ENCODE measurements at regions not wholly inside any gene's neighbourhood (a gene's known extent, or its start where the extent isn't known, plus 50 kb on each side); places are given as distances from the start of the nearest gene placed in this dataset.

GRCh38 chr15:94677202-94677790 lies 445.9 kb downstream of the MCTP2 start:
- H3K36me3 Mint-ChIP-seq (ENCODE audit: low read depth): no peaks in the 10 kb centered on the region
- peaks cover 72% of the 10 kb centered on the region for H3K27me3 Mint-ChIP-seq (ENCODE audit: low read depth)
- no peaks in the 10 kb centered on the region for H3K4me1 Mint-ChIP-seq (ENCODE audit: low read depth)
- H3K27ac Mint-ChIP-seq: no peak overlapping the region
- no peaks in the 10 kb centered on the region for H3K9me3 Mint-ChIP-seq
- H3K4me3 Mint-ChIP-seq: no peak overlapping the region

DNA sequence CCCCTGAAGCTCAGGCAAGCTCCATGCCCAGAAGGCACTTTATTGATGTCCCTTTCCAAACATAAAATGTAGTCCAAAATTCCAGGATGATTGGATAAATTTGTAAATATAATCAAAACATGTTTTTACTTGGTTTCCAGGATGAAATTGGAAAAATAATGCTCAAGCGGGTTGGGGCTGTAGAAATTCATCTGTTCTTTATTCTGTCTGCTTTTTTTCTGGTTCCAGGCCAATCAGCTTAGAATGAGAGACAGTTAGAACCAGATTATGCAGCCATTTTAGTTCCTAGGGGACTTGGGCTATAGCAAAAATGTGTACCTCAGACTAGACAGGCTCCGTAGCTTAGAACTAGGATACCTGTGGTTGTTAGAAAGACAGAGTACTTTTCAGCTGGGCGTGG lies 450.8 kb downstream of the MCTP2 start:
- Mint-ChIP-seq H3K4me3 (no peak overlapping the region), H3K4me1 (ENCODE audit: low read depth) (no peaks in the 10 kb centered on the region), H3K9me3 (no peaks in the 10 kb centered on the region), H3K36me3 (ENCODE audit: low read depth) (no peaks in the 10 kb centered on the region), H3K27ac (no peak overlapping the region), H3K27me3 (ENCODE audit: low read depth) (peaks cover 42% of the 10 kb centered on the region)

- Mint-ChIP-seq H3K4me1 (ENCODE audit: low read depth) (no peaks in the 10 kb centered on the region), H3K27ac (no peak overlapping the region), H3K36me3 (ENCODE audit: low read depth) (no peaks in the 10 kb centered on the region), H3K9me3 (no peaks in the 10 kb centered on the region), H3K27me3 (ENCODE audit: low read depth) (peaks cover 36% of the 10 kb centered on the region), H3K4me3 (no peak overlapping the region)
These were observed 452.5 kb downstream of the MCTP2 start for GRCh38 chr15:94683902-94684301.

GRCh38 chr15:94691169-94691568 lies 459.8 kb downstream of the MCTP2 start:
- Mint-ChIP-seq H3K4me3 (no peak overlapping the region), H3K27ac (no peak overlapping the region), H3K36me3 (ENCODE audit: low read depth) (no peaks in the 10 kb centered on the region), H3K27me3 (ENCODE audit: low read depth) (peaks cover 27% of the 10 kb centered on the region), H3K4me1 (ENCODE audit: low read depth) (no peaks in the 10 kb centered on the region), H3K9me3 (no peaks in the 10 kb centered on the region)

- no peak overlapping the region for H3K27ac Mint-ChIP-seq
- no peaks in the 10 kb centered on the region for H3K36me3 Mint-ChIP-seq (ENCODE audit: low read depth)
- H3K4me1 Mint-ChIP-seq (ENCODE audit: low read depth): no peaks in the 10 kb centered on the region
- H3K27me3 Mint-ChIP-seq (ENCODE audit: low read depth): peaks cover 20% of the 10 kb centered on the region
- H3K4me3 Mint-ChIP-seq: no peak overlapping the region
- H3K9me3 Mint-ChIP-seq: no peaks in the 10 kb centered on the region
These were observed 461.3 kb downstream of the MCTP2 start for GRCh38 chr15:94692710-94693109.

DNA sequence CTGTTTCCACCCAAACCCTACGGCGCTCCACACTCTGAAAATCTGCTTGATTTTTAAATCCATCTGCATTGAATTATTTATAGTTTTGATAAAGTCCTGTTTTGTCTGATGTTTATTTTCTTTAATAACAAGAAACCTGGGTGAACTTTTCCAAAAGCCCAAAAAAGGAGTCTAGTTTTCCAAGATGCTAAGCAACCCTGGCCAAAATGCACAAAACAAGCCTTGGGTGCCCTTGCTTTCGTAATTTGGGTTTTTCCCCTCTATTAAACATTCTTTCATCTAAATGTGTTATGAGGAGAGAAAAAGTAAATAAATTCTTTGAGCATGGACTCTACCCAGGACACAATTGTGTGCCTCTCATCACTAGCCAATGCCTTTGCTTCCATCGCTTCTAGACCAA lies 468.9 kb downstream of the MCTP2 start:
- H3K27ac Mint-ChIP-seq: no peak overlapping the region
- no peak overlapping the region for H3K4me3 Mint-ChIP-seq
- H3K9me3 Mint-ChIP-seq: no peaks in the 10 kb centered on the region
- H3K36me3 Mint-ChIP-seq (ENCODE audit: low read depth): no peaks in the 10 kb centered on the region
- H3K27me3 Mint-ChIP-seq (ENCODE audit: low read depth): peaks cover 16% of the 10 kb centered on the region
- H3K4me1 Mint-ChIP-seq (ENCODE audit: low read depth): no peaks in the 10 kb centered on the region

DNA sequence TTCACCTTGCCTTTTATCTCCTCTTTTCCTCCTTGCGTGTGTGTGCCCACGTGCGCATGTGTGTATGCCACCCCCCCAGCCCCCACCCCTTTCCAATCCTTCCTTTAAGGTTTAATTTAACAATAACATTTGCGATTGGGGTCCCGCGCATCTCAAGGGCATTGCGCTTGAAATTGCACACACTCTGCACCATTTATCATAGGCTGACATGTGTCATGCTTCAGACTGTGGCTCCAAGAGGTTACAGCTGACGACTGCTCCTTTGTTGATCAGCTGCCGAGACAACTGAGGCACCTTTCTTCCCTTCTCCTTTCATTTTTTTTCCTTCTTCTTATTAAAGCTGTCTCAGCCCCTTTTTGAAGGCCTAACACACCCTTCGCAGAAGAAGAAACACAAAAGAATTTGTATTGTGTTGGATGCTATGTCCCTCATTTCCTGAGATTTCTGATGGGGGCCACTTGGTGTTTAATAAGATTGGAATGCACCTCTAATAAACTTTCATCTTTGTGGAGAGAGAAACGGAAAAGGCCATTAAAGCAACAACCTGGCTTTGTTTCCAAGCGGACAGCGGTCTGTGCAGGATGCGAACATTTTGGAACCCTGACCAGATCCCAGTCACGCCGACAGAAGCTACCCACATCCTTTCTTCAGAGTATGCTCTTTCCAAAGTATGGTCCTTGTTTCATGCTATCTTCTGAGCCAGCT lies 470.1 kb downstream of the MCTP2 start:
- Mint-ChIP-seq H3K36me3 (ENCODE audit: low read depth) (no peaks in the 10 kb centered on the region), H3K9me3 (no peaks in the 10 kb centered on the region), H3K27ac (no peak overlapping the region), H3K4me1 (ENCODE audit: low read depth) (no peaks in the 10 kb centered on the region), H3K27me3 (ENCODE audit: low read depth) (peaks cover 12% of the 10 kb centered on the region), H3K4me3 (no peak overlapping the region)

- H3K4me3 Mint-ChIP-seq: no peak overlapping the region
- no peaks in the 10 kb centered on the region for H3K9me3 Mint-ChIP-seq
- peaks cover 15% of the 10 kb centered on the region for H3K27me3 Mint-ChIP-seq (ENCODE audit: low read depth)
- no peaks in the 10 kb centered on the region for H3K4me1 Mint-ChIP-seq (ENCODE audit: low read depth)
- no peak overlapping the region for H3K27ac Mint-ChIP-seq
- no peaks in the 10 kb centered on the region for H3K36me3 Mint-ChIP-seq (ENCODE audit: low read depth)
These were observed 472.2 kb downstream of the MCTP2 start for GRCh38 chr15:94703596-94703995.

GRCh38 chr15:94704421-94704820 lies 473.1 kb downstream of the MCTP2 start:
- Mint-ChIP-seq H3K4me1 (ENCODE audit: low read depth) (no peaks in the 10 kb centered on the region), H3K9me3 (no peaks in the 10 kb centered on the region), H3K36me3 (ENCODE audit: low read depth) (no peaks in the 10 kb centered on the region)

DNA sequence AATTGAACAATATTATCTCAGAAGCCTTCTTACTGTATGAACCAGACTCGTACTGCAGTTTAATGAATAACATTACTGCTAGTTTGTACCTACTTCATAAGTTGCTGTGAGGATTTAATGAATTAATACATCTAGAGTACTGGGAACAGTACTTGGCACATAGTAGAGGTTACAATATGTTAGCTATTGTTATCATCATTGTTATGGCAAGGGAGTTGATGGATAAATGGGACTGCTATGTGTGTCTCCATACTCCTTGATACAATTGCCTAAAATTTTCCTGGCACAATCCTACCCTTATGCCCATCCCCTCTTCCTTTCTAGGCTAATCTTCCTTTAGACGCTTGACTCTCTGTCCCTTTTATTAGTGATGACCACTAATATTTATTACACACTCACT lies 473.6 kb downstream of the MCTP2 start:
- no peaks in the 10 kb centered on the region for H3K4me1 Mint-ChIP-seq (ENCODE audit: low read depth)
- H3K4me3 Mint-ChIP-seq: no peak overlapping the region
- H3K27me3 Mint-ChIP-seq (ENCODE audit: low read depth): peaks cover 15% of the 10 kb centered on the region
- no peaks in the 10 kb centered on the region for H3K36me3 Mint-ChIP-seq (ENCODE audit: low read depth)
- H3K9me3 Mint-ChIP-seq: no peaks in the 10 kb centered on the region
- H3K27ac Mint-ChIP-seq: no peak overlapping the region

More at GRCh38 chr15:94704421-94704820, 473.1 kb downstream of the MCTP2 start:
- Mint-ChIP-seq H3K4me3 (no peak overlapping the region), H3K27ac (no peak overlapping the region), H3K27me3 (ENCODE audit: low read depth) (peaks cover 15% of the 10 kb centered on the region)

GRCh38 chr15:94709319-94709718 lies 478.0 kb downstream of the MCTP2 start:
- H3K27ac Mint-ChIP-seq: no peak overlapping the region
- H3K36me3 Mint-ChIP-seq (ENCODE audit: low read depth): no peaks in the 10 kb centered on the region
- H3K9me3 Mint-ChIP-seq: no peaks in the 10 kb centered on the region
- peaks cover 14% of the 10 kb centered on the region for H3K27me3 Mint-ChIP-seq (ENCODE audit: low read depth)
- no peak overlapping the region for H3K4me3 Mint-ChIP-seq
- no peaks in the 10 kb centered on the region for H3K4me1 Mint-ChIP-seq (ENCODE audit: low read depth)

DNA sequence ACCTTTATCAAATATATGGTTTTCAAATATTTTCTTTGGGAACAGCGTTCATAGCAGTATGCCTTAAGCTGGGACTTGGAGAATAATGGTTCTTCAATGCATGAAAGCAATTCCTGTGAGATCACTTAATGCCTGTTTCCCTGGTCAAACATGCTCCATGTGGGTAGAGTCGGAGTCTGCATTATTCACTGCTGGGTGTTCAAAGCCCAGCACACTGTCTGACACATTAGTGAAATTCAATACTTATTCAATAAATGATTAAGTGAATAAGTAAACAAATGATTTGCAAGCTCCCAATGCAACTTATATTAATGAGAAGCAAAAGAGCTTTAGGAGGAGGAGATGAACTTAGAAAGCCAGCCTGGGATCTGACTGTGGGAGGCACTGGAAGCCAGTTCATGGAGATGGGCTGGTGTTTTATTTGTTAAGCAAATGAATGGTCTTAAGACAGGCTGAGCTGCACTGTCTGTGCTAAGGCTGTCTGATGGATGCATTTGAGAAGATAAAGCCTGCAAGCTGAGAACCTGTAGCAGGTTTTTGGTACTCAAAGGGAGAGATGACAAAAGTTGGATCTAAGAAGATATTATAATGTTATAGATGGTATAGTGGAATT lies 490.8 kb downstream of the MCTP2 start:
- Mint-ChIP-seq H3K4me3 (no peak overlapping the region), H3K36me3 (ENCODE audit: low read depth) (no peaks in the 10 kb centered on the region), H3K9me3 (no peaks in the 10 kb centered on the region)

GRCh38 chr15:94723801-94724200 lies 492.4 kb downstream of the MCTP2 start:
- Mint-ChIP-seq H3K4me1 (ENCODE audit: low read depth) (no peaks in the 10 kb centered on the region), H3K27me3 (ENCODE audit: low read depth) (peaks cover 46% of the 10 kb centered on the region), H3K27ac (no peak overlapping the region), H3K4me3 (no peak overlapping the region), H3K9me3 (no peaks in the 10 kb centered on the region), H3K36me3 (ENCODE audit: low read depth) (no peaks in the 10 kb centered on the region)

More for the DNA sequence above, 490.8 kb downstream of the MCTP2 start:
- Mint-ChIP-seq H3K27me3 (ENCODE audit: low read depth) (peaks cover 41% of the 10 kb centered on the region), H3K4me1 (ENCODE audit: low read depth) (no peaks in the 10 kb centered on the region), H3K27ac (no peak overlapping the region)

DNA sequence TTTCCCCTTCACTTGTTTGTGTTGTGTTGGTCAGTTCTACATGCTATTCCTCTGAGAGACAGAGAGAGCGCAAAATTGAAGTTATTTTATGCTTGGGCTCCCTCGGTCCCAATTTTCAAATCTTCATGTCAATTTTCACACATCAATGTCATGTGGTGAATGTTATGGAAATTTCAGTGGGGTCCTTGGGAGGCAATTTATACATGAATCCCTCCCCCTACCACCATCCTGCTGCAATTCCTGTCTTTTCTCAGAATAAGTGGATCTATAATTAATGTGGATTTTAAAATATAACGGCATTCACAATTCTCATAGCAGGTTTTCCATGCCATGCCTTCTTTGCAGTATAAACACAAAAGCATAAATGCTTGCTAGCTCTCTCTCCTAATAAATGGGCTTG lies 499.9 kb downstream of the MCTP2 start:
- Mint-ChIP-seq H3K4me3 (no peak overlapping the region), H3K9me3 (no peaks in the 10 kb centered on the region), H3K36me3 (ENCODE audit: low read depth) (no peaks in the 10 kb centered on the region), H3K27ac (no peak overlapping the region), H3K27me3 (ENCODE audit: low read depth) (peaks cover 31% of the 10 kb centered on the region), H3K4me1 (ENCODE audit: low read depth) (no peaks in the 10 kb centered on the region)

GRCh38 chr15:94734460-94734859 lies 503.1 kb downstream of the MCTP2 start:
- H3K4me1 Mint-ChIP-seq (ENCODE audit: low read depth): no peaks in the 10 kb centered on the region
- H3K9me3 Mint-ChIP-seq: no peaks in the 10 kb centered on the region
- no peak overlapping the region for H3K27ac Mint-ChIP-seq
- H3K4me3 Mint-ChIP-seq: no peak overlapping the region
- peaks cover 9% of the 10 kb centered on the region for H3K27me3 Mint-ChIP-seq (ENCODE audit: low read depth)
- no peaks in the 10 kb centered on the region for H3K36me3 Mint-ChIP-seq (ENCODE audit: low read depth)
